ENCODE measurements at regions not wholly inside any gene's neighbourhood (a gene's known extent, or its start where the extent isn't known, plus 50 kb on each side); places are given as distances from the start of the nearest gene placed in this dataset.
"Not testable (repeated sequence)": the region's sequence is repeated elsewhere in the genome, so short reads cannot be mapped to it uniquely, and the experiment has no call there.

- DNase-seq = no peak
Measured at GRCh38 chr4:130901321-130901720, 1805.4 kb downstream of the C4orf33 start.

GRCh38 chr4:130922955-130923354 is 1827.0 kb downstream of the C4orf33 start:
- DNase-seq = no peak

GRCh38 chr4:130955520-130955919 is 1859.6 kb downstream of the C4orf33 start:
- DNase-seq = no peak

GRCh38 chr4:130985371-130985770 is 1889.4 kb downstream of the C4orf33 start:
- no peak for DNase-seq

GRCh38 chr4:130995988-130996387 is 1900.0 kb downstream of the C4orf33 start:
- no peak for DNase-seq

- no peak for DNase-seq
Measured at GRCh38 chr4:131001371-131001770, 1905.4 kb downstream of the C4orf33 start.

- DNase-seq = no peak
Measured at GRCh38 chr4:131002132-131002531, 1906.2 kb downstream of the C4orf33 start.

- no peak for DNase-seq
Measured at GRCh38 chr4:131006388-131006787, 1910.4 kb downstream of the C4orf33 start.

GRCh38 chr4:131011961-131012360 is 1916.0 kb downstream of the C4orf33 start:
- not testable (repeated sequence) for DNase-seq

GRCh38 chr4:131013226-131013625 is 1917.3 kb downstream of the C4orf33 start:
- no peak for DNase-seq

GRCh38 chr4:131026771-131027170 is 1930.8 kb downstream of the C4orf33 start:
- no peak for DNase-seq

GRCh38 chr4:131044368-131044767 is 1948.4 kb downstream of the C4orf33 start:
- no peak for DNase-seq

GRCh38 chr4:131046821-131047220 is 1950.9 kb downstream of the C4orf33 start:
- DNase-seq = no peak

- no peak for DNase-seq
Measured at GRCh38 chr4:131052646-131053045, 1956.7 kb downstream of the C4orf33 start.

GRCh38 chr4:131054489-131055019 is 1958.6 kb downstream of the C4orf33 start:
- no peak for DNase-seq

- DNase-seq = no peak
Measured at GRCh38 chr4:131061734-131062133, 1965.8 kb downstream of the C4orf33 start.

GRCh38 chr4:131063878-131064277 is 1967.9 kb downstream of the C4orf33 start:
- DNase-seq = no peak

GRCh38 chr4:131081069-131081468 is 1985.1 kb downstream of the C4orf33 start:
- no peak for DNase-seq

- DNase-seq = no peak
Measured at GRCh38 chr4:131084997-131085396, 1989.0 kb downstream of the C4orf33 start.

- no peak for DNase-seq
Measured at GRCh38 chr4:131091896-131092295, 1995.9 kb downstream of the C4orf33 start.

GRCh38 chr4:131093303-131093702 is 1997.4 kb downstream of the C4orf33 start:
- no peak for DNase-seq

GRCh38 chr4:131098976-131099375 is 2003.0 kb downstream of the C4orf33 start:
- DNase-seq = no peak

GRCh38 chr4:131113273-131113672 is 2017.3 kb downstream of the C4orf33 start:
- DNase-seq = no peak

- DNase-seq = no peak
Measured at GRCh38 chr4:131113704-131114103, 2017.8 kb downstream of the C4orf33 start.

GRCh38 chr4:131119661-131120060 is 2023.7 kb downstream of the C4orf33 start:
- no peak for DNase-seq

GRCh38 chr4:131137196-131137595 is 2011.9 kb upstream of the PCDH10 start:
- DNase-seq = no peak

Data from activated T-cell treated with anti-CD3 and anti-CD28 coated beads, Interleukin-2, amount 50 U/mL, for 1 hour (primary cell).